ENCODE measurements at regions not wholly inside any gene's neighbourhood (a gene's known extent, or its start where the extent isn't known, plus 50 kb on each side); places are given as distances from the start of the nearest gene placed in this dataset.

- intact Hi-C loops (cut with micrococcal nuclease; ENCODE audit: unreplicated experiment) = no loop called here
- Histone ChIP-seq H3K36me3 (ENCODE audit: insufficient read depth, low read length, poor library complexity, severe bottlenecking) (no peaks in the 10 kb centered on the region), H3K27ac (ENCODE audit: low read depth, low read length, poor library complexity, severe bottlenecking) (no peak overlapping the region), H3K9me3 (ENCODE audit: low read depth, low read length, poor library complexity, severe bottlenecking) (no peaks in the 10 kb centered on the region), H3K27me3 (replicated peaks; ENCODE audit: insufficient read depth, low read depth, low read length, poor library complexity) (peaks cover 13% of the 10 kb centered on the region), H3K4me1 (ENCODE audit: insufficient read depth, low read length, poor library complexity, severe bottlenecking) (no peaks in the 10 kb centered on the region), H3K4me3 (ENCODE audit: low read depth, low read length, poor library complexity, severe bottlenecking) (no peak overlapping the region)
- DNase-seq (ENCODE audit: low spot score) = no peak
- ChIA-PET POLR2A (ENCODE audit: low non-redundant PET) (no interaction called here), CTCF (interaction anchor here (1.4 kb wide), 1 partner anchor 64 kb away, joined by 3 read pairs; no protein-coding TSS in a partner anchor)
- TF ChIP-seq EZH2 (IDR thresholded peaks at IDR 0.05; ENCODE audit: borderline replicate concordance, low read depth, low read length, poor library complexity, severe bottlenecking) (no peak), CTCF (conservative IDR thresholded peaks at IDR 0.05; ENCODE audit: low read depth, low read length) (no peak)
- BruUV-seq (replicated peaks) = no TSS peak
These were observed 53.7 kb upstream of the DLX4 start for GRCh38 chr17:49915260-49915659.

- H3K4me3 ChIP-seq (ENCODE audit: low read depth, low read length, poor library complexity, severe bottlenecking) = no peak overlapping the region
- POLR2A ChIA-PET (ENCODE audit: low non-redundant PET) = no interaction called here
- H3K27ac ChIP-seq (ENCODE audit: low read depth, low read length, poor library complexity, severe bottlenecking) = no peak overlapping the region
- peaks cover 9% of the 10 kb centered on the region for H3K27me3 ChIP-seq (replicated peaks; ENCODE audit: insufficient read depth, low read depth, low read length, poor library complexity)
- BruUV-seq (replicated peaks) = no TSS peak
- H3K9me3 ChIP-seq (ENCODE audit: low read depth, low read length, poor library complexity, severe bottlenecking) = no peaks in the 10 kb centered on the region
- TF ChIP-seq EZH2 (IDR thresholded peaks at IDR 0.05; ENCODE audit: borderline replicate concordance, low read depth, low read length, poor library complexity, severe bottlenecking) = no peak
- no peak for TF ChIP-seq CTCF (conservative IDR thresholded peaks at IDR 0.05; ENCODE audit: low read depth, low read length)
- CTCF ChIA-PET = no interaction called here
- intact Hi-C loops (cut with micrococcal nuclease; ENCODE audit: unreplicated experiment) = no loop called here
- DNase-seq (ENCODE audit: low spot score) = no peak
- no peaks in the 10 kb centered on the region for H3K4me1 ChIP-seq (ENCODE audit: insufficient read depth, low read length, poor library complexity, severe bottlenecking)
- H3K36me3 ChIP-seq (ENCODE audit: insufficient read depth, low read length, poor library complexity, severe bottlenecking) = no peaks in the 10 kb centered on the region
These were observed 53.3 kb upstream of the DLX4 start for GRCh38 chr17:49915670-49916069.

- H3K4me3 ChIP-seq (ENCODE audit: low read depth, low read length, poor library complexity, severe bottlenecking) = no peak overlapping the region
- ChIA-PET CTCF (interaction anchor here (0.5 to 0.6 kb wide), 3 partner anchors 9 to 91 kb away, joined by 3 to 5 read pairs (median 4); no protein-coding TSS in a partner anchor), POLR2A (ENCODE audit: low non-redundant PET) (interaction anchor here (0.6 kb wide), 1 partner anchor 225 kb away, joined by 3 read pairs; no protein-coding TSS in a partner anchor)
- no peaks in the 10 kb centered on the region for H3K4me1 ChIP-seq (ENCODE audit: insufficient read depth, low read length, poor library complexity, severe bottlenecking)
- no peak for DNase-seq (ENCODE audit: low spot score)
- BruUV-seq (replicated peaks) = no TSS peak
- TF ChIP-seq EZH2 (IDR thresholded peaks at IDR 0.05; ENCODE audit: borderline replicate concordance, low read depth, low read length, poor library complexity, severe bottlenecking) = no peak
- TF ChIP-seq CTCF (conservative IDR thresholded peaks at IDR 0.05; ENCODE audit: low read depth, low read length) = no peak
- H3K36me3 ChIP-seq (ENCODE audit: insufficient read depth, low read length, poor library complexity, severe bottlenecking) = no peaks in the 10 kb centered on the region
- intact Hi-C loops (cut with micrococcal nuclease; ENCODE audit: unreplicated experiment) = no loop called here
- H3K27ac ChIP-seq (ENCODE audit: low read depth, low read length, poor library complexity, severe bottlenecking) = no peak overlapping the region
- no peaks in the 10 kb centered on the region for H3K9me3 ChIP-seq (ENCODE audit: low read depth, low read length, poor library complexity, severe bottlenecking)
- H3K27me3 ChIP-seq (replicated peaks; ENCODE audit: insufficient read depth, low read depth, low read length, poor library complexity) = no peaks in the 10 kb centered on the region
These were observed 52.0 kb upstream of the DLX4 start for GRCh38 chr17:49916854-49917515.

Data from A673 (cell line).